ENCODE measurements at regions not wholly inside any gene's neighbourhood (a gene's known extent, or its start where the extent isn't known, plus 50 kb on each side); places are given as distances from the start of the nearest gene placed in this dataset.

- Histone ChIP-seq H4K20me1 (ENCODE audit: insufficient read depth, low read length) (no peaks in the 10 kb centered on the region), H3K27ac (ENCODE audit: low read depth, low read length) (no peak overlapping the region), H3K4me3 (ENCODE audit: insufficient read depth, low read length) (no peak overlapping the region), H3K4me1 (ENCODE audit: insufficient read depth, low read length) (peaks cover 13% of the 10 kb centered on the region), H3K4me2 (ENCODE audit: insufficient read depth, low read length) (peak overlapping the region; percentile 34), H3K9me3 (ENCODE audit: low read depth, low read length) (no peaks in the 10 kb centered on the region), H3K79me2 (ENCODE audit: insufficient read depth, low read length) (no peaks in the 10 kb centered on the region), H2AFZ (ENCODE audit: low read length) (no peak overlapping the region), H3K36me3 (ENCODE audit: insufficient read depth, low read length) (no peaks in the 10 kb centered on the region), H3K27me3 (ENCODE audit: insufficient read depth, low read length) (no peaks in the 10 kb centered on the region)
- DNase-seq (ENCODE audit: insufficient read length, low spot score, missing footprints) = no peak
- TF ChIP-seq CTCF (IDR thresholded peaks at IDR 0.05; ENCODE audit: extremely low read depth, low read depth, low read length) = no peak
These were observed 65.9 kb upstream of the ARHGAP5 start for GRCh38 chr14:32011225-32011624.

- Histone ChIP-seq H4K20me1 (ENCODE audit: insufficient read depth, low read length) (no peaks in the 10 kb centered on the region), H3K79me2 (ENCODE audit: insufficient read depth, low read length) (no peaks in the 10 kb centered on the region), H3K27ac (ENCODE audit: low read depth, low read length) (no peak overlapping the region), H3K4me1 (ENCODE audit: insufficient read depth, low read length) (peaks cover 13% of the 10 kb centered on the region), H3K27me3 (ENCODE audit: insufficient read depth, low read length) (no peaks in the 10 kb centered on the region), H3K4me3 (ENCODE audit: insufficient read depth, low read length) (no peak overlapping the region), H3K36me3 (ENCODE audit: insufficient read depth, low read length) (no peaks in the 10 kb centered on the region), H2AFZ (ENCODE audit: low read length) (no peak overlapping the region), H3K9me3 (ENCODE audit: low read depth, low read length) (no peaks in the 10 kb centered on the region), H3K4me2 (ENCODE audit: insufficient read depth, low read length) (no peak overlapping the region)
- no peak for TF ChIP-seq CTCF (IDR thresholded peaks at IDR 0.05; ENCODE audit: extremely low read depth, low read depth, low read length)
- DNase-seq (ENCODE audit: insufficient read length, low spot score, missing footprints) = no peak
These were observed 65.0 kb upstream of the ARHGAP5 start for GRCh38 chr14:32012062-32012461.

GRCh38 chr14:32012571-32012970 lies 64.5 kb upstream of the ARHGAP5 start:
- H4K20me1 ChIP-seq (ENCODE audit: insufficient read depth, low read length) = no peaks in the 10 kb centered on the region
- no peaks in the 10 kb centered on the region for H3K79me2 ChIP-seq (ENCODE audit: insufficient read depth, low read length)
- DNase-seq (ENCODE audit: insufficient read length, low spot score, missing footprints) = no peak
- peaks cover 13% of the 10 kb centered on the region for H3K4me1 ChIP-seq (ENCODE audit: insufficient read depth, low read length)
- H3K4me2 ChIP-seq (ENCODE audit: insufficient read depth, low read length) = no peak overlapping the region
- no peaks in the 10 kb centered on the region for H3K36me3 ChIP-seq (ENCODE audit: insufficient read depth, low read length)
- no peaks in the 10 kb centered on the region for H3K9me3 ChIP-seq (ENCODE audit: low read depth, low read length)
- no peak overlapping the region for H3K4me3 ChIP-seq (ENCODE audit: insufficient read depth, low read length)
- no peaks in the 10 kb centered on the region for H3K27me3 ChIP-seq (ENCODE audit: insufficient read depth, low read length)
- TF ChIP-seq CTCF (IDR thresholded peaks at IDR 0.05; ENCODE audit: extremely low read depth, low read depth, low read length) = no peak
- H2AFZ ChIP-seq (ENCODE audit: low read length) = no peak overlapping the region
- no peak overlapping the region for H3K27ac ChIP-seq (ENCODE audit: low read depth, low read length)

- H3K36me3 ChIP-seq (ENCODE audit: insufficient read depth, low read length) = no peaks in the 10 kb centered on the region
- peaks cover 13% of the 10 kb centered on the region for H3K4me1 ChIP-seq (ENCODE audit: insufficient read depth, low read length)
- no peaks in the 10 kb centered on the region for H4K20me1 ChIP-seq (ENCODE audit: insufficient read depth, low read length)
- H3K27me3 ChIP-seq (ENCODE audit: insufficient read depth, low read length) = no peaks in the 10 kb centered on the region
- no peaks in the 10 kb centered on the region for H3K79me2 ChIP-seq (ENCODE audit: insufficient read depth, low read length)
- no peak overlapping the region for H3K4me2 ChIP-seq (ENCODE audit: insufficient read depth, low read length)
- H3K27ac ChIP-seq (ENCODE audit: low read depth, low read length) = no peak overlapping the region
- H2AFZ ChIP-seq (ENCODE audit: low read length) = no peak overlapping the region
- no peak overlapping the region for H3K4me3 ChIP-seq (ENCODE audit: insufficient read depth, low read length)
- no peak for DNase-seq (ENCODE audit: insufficient read length, low spot score, missing footprints)
- H3K9me3 ChIP-seq (ENCODE audit: low read depth, low read length) = no peaks in the 10 kb centered on the region
- TF ChIP-seq CTCF (IDR thresholded peaks at IDR 0.05; ENCODE audit: extremely low read depth, low read depth, low read length) = peak; percentile 21
These were observed 64.0 kb upstream of the ARHGAP5 start for GRCh38 chr14:32013083-32013482.
